TTC549 (cell line): ENCODE measurements at regions not wholly inside any gene's neighbourhood (a gene's known extent, or its start where the extent isn't known, plus 50 kb on each side); places are given as distances from the start of the nearest gene placed in this dataset.
A peak's percentile ranks its signal among the peaks of the same experiment; 100 is the strongest.

ENCODE experiments used
- FAIRE-seq: peaks from 2 replicates; lab custom pipeline; 2012; peaks lifted over from hg19 to GRCh38; lab: Jason Lieb, UNC

GRCh38 chr13:33717775-33718174, 100.2 kb upstream of the RFC3 start:
- FAIRE-seq, result no peak

- no peak for FAIRE-seq
Observed at GRCh38 chr13:33721724-33722123, 96.2 kb upstream of the RFC3 start.

GRCh38 chr13:33722216-33722915, 95.6 kb upstream of the RFC3 start:
- FAIRE-seq, result no peak

GRCh38 chr13:33723365-33723764, 94.6 kb upstream of the RFC3 start:
- FAIRE-seq, result no peak

- FAIRE-seq, result peak; percentile 67
Observed at GRCh38 chr13:33723772-33724435, 94.0 kb upstream of the RFC3 start.

GRCh38 chr13:33725340-33725739, 92.6 kb upstream of the RFC3 start:
- no peak for FAIRE-seq

- FAIRE-seq, result no peak
Observed at GRCh38 chr13:33727297-33728083, 90.5 kb upstream of the RFC3 start.

GRCh38 chr13:33728271-33729037, 89.5 kb upstream of the RFC3 start:
- no peak for FAIRE-seq

- FAIRE-seq, result no peak
Observed at GRCh38 chr13:33730147-33730546, 87.8 kb upstream of the RFC3 start.

GRCh38 chr13:33730619-33731018, 87.3 kb upstream of the RFC3 start:
- no peak for FAIRE-seq

GRCh38 chr13:33735276-33735675, 82.7 kb upstream of the RFC3 start:
- no peak for FAIRE-seq

- FAIRE-seq, result no peak
Observed at GRCh38 chr13:33739254-33739653, 78.7 kb upstream of the RFC3 start.

GRCh38 chr13:33740134-33740538, 77.8 kb upstream of the RFC3 start:
- no peak for FAIRE-seq

GRCh38 chr13:33742321-33742720, 75.6 kb upstream of the RFC3 start:
- FAIRE-seq, result no peak

GRCh38 chr13:33743438-33744368, 74.2 kb upstream of the RFC3 start:
- no peak for FAIRE-seq

GRCh38 chr13:33744589-33745369, 73.2 kb upstream of the RFC3 start:
- no peak for FAIRE-seq

GRCh38 chr13:33745370-33746324, 72.3 kb upstream of the RFC3 start:
- FAIRE-seq, result no peak

- no peak for FAIRE-seq
Observed at GRCh38 chr13:33746867-33747266, 71.1 kb upstream of the RFC3 start.

- no peak for FAIRE-seq
Observed at GRCh38 chr13:33751151-33751550, 66.8 kb upstream of the RFC3 start.
